Activated naive CD4-positive, alpha-beta T cell treated with anti-CD3 and anti-CD28 coated beads for 36 hours (primary cell): ENCODE measurements at regions not wholly inside any gene's neighbourhood (a gene's known extent, or its start where the extent isn't known, plus 50 kb on each side); places are given as distances from the start of the nearest gene placed in this dataset.
"Not testable (repeated sequence)": the region's sequence is repeated elsewhere in the genome, so short reads cannot be mapped to it uniquely, and the experiment has no call there.

Experiments
- CTCF ChIA-PET: fragments of 350-600 bp; sonication (Branson Sonifier 250); formaldehyde crosslinking; loops from one replicate; lab custom pipeline; 2021; ENCODE audit warnings: antibody characterized with exemption; lab: Charles Lee
- DNase-seq: peaks from one replicate; pipeline ENCODE4 v3.0.0-alpha.2; 2020
- H3K27ac Mint-ChIP-seq: one replicate; pipeline ENCODE4 v1.8.0; 2021; ENCODE audit warnings: mild to moderate bottlenecking, mixed read lengths
- H3K27me3 Mint-ChIP-seq: one replicate; pipeline ENCODE4 v1.8.0; 2021; ENCODE audit warnings: low read depth, mixed read lengths
- H3K36me3 Mint-ChIP-seq: one replicate; pipeline ENCODE4 v1.8.0; 2021; ENCODE audit warnings: low read depth, mixed read lengths
- H3K4me1 Mint-ChIP-seq: one replicate; pipeline ENCODE4 v1.8.0; 2021; ENCODE audit warnings: low read depth, mixed read lengths
- H3K4me3 Mint-ChIP-seq: one replicate; pipeline ENCODE4 v1.8.0; 2021; ENCODE audit warnings: mild to moderate bottlenecking, moderate library complexity, mixed read lengths
- H3K9me3 Mint-ChIP-seq: one replicate; pipeline ENCODE4 v1.8.0; 2021; ENCODE audit warnings: mixed read lengths
- intact Hi-C: fragments of 100-400 bp; cut with micrococcal nuclease; formaldehyde crosslinking; loops from one replicate; pipeline ENCODE4 v1.15.1; 2023

- intact Hi-C loops = no loop called here
- CTCF ChIA-PET = interaction anchor here (0.9 kb wide), 1 partner anchor 19 kb away, joined by 3 read pairs; no protein-coding TSS in a partner anchor
- H3K27me3 Mint-ChIP-seq = no peaks in the 10 kb centered on the region
- no peaks in the 10 kb centered on the region for H3K4me1 Mint-ChIP-seq
- H3K36me3 Mint-ChIP-seq = peaks cover 2% of the 10 kb centered on the region
- H3K9me3 Mint-ChIP-seq = peaks cover 27% of the 10 kb centered on the region
- no peak for DNase-seq
- no peak overlapping the region for H3K4me3 Mint-ChIP-seq
- H3K27ac Mint-ChIP-seq = no peak overlapping the region
Observed at GRCh38 chr4:84258905-84259830, 239.9 kb downstream of the NKX6-1 start.

GRCh38 chr4:84254537-84254936, 244.6 kb downstream of the NKX6-1 start:
- H3K27ac Mint-ChIP-seq = no peak overlapping the region
- CTCF ChIA-PET = no interaction called here
- DNase-seq = no peak
- H3K9me3 Mint-ChIP-seq = peaks cover 7% of the 10 kb centered on the region
- no peaks in the 10 kb centered on the region for H3K36me3 Mint-ChIP-seq
- H3K4me1 Mint-ChIP-seq = no peaks in the 10 kb centered on the region
- no peaks in the 10 kb centered on the region for H3K27me3 Mint-ChIP-seq
- no peak overlapping the region for H3K4me3 Mint-ChIP-seq
- intact Hi-C loops = no loop called here

GRCh38 chr4:84249521-84249920, 249.6 kb downstream of the NKX6-1 start:
- Mint-ChIP-seq H3K4me1 (no peaks in the 10 kb centered on the region), H3K36me3 (no peaks in the 10 kb centered on the region), H3K27ac (no peak overlapping the region), H3K4me3 (no peak overlapping the region), H3K9me3 (no peaks in the 10 kb centered on the region), H3K27me3 (no peaks in the 10 kb centered on the region)
- CTCF ChIA-PET = no interaction called here
- intact Hi-C loops = no loop called here
- DNase-seq = no peak

GRCh38 chr4:84245042-84245441, 254.1 kb downstream of the NKX6-1 start:
- H3K27me3 Mint-ChIP-seq, intact Hi-C loops, DNase-seq, H3K9me3 Mint-ChIP-seq, CTCF ChIA-PET, H3K36me3 Mint-ChIP-seq, H3K4me3 Mint-ChIP-seq, H3K27ac Mint-ChIP-seq, H3K4me1 Mint-ChIP-seq: not testable (repeated sequence)

GRCh38 chr4:84244346-84244801, 254.7 kb downstream of the NKX6-1 start:
- CTCF ChIA-PET, H3K4me3 Mint-ChIP-seq, H3K9me3 Mint-ChIP-seq, H3K27me3 Mint-ChIP-seq, H3K36me3 Mint-ChIP-seq, H3K27ac Mint-ChIP-seq, intact Hi-C loops, DNase-seq, H3K4me1 Mint-ChIP-seq: not testable (repeated sequence)

- H3K4me3 Mint-ChIP-seq = no peak overlapping the region
- intact Hi-C loops = no loop called here
Observed at GRCh38 chr4:84243685-84244084, 255.4 kb downstream of the NKX6-1 start.

GRCh38 chr4:84239278-84239845, 259.7 kb downstream of the NKX6-1 start:
- H3K4me1 Mint-ChIP-seq = no peaks in the 10 kb centered on the region
- no peaks in the 10 kb centered on the region for H3K9me3 Mint-ChIP-seq
- intact Hi-C loops = no loop called here
- no peaks in the 10 kb centered on the region for H3K27me3 Mint-ChIP-seq
- H3K4me3 Mint-ChIP-seq = no peak overlapping the region
- no peak for DNase-seq
- CTCF ChIA-PET = interaction anchor here (1.0 kb wide), 1 partner anchor 19 kb away, joined by 3 read pairs; no protein-coding TSS in a partner anchor
- H3K27ac Mint-ChIP-seq = no peak overlapping the region
- no peaks in the 10 kb centered on the region for H3K36me3 Mint-ChIP-seq

More at GRCh38 chr4:84243685-84244084, 255.4 kb downstream of the NKX6-1 start:
- Mint-ChIP-seq H3K27me3 (no peaks in the 10 kb centered on the region), H3K36me3 (no peaks in the 10 kb centered on the region), H3K9me3 (no peaks in the 10 kb centered on the region), H3K27ac (no peak overlapping the region), H3K4me1 (no peaks in the 10 kb centered on the region)
- no peak for DNase-seq
- CTCF ChIA-PET = no interaction called here

GRCh38 chr4:84238247-84239090, 260.6 kb downstream of the NKX6-1 start:
- Mint-ChIP-seq H3K4me1 (no peaks in the 10 kb centered on the region), H3K27me3 (no peaks in the 10 kb centered on the region), H3K36me3 (no peaks in the 10 kb centered on the region), H3K27ac (no peak overlapping the region), H3K4me3 (no peak overlapping the region), H3K9me3 (no peaks in the 10 kb centered on the region)
- no peak for DNase-seq
- intact Hi-C loops = no loop called here
- CTCF ChIA-PET = no interaction called here

GRCh38 chr4:84237008-84237407, 262.1 kb downstream of the NKX6-1 start:
- intact Hi-C loops = no loop called here
- no peaks in the 10 kb centered on the region for H3K4me1 Mint-ChIP-seq
- no peaks in the 10 kb centered on the region for H3K36me3 Mint-ChIP-seq
- no peak overlapping the region for H3K4me3 Mint-ChIP-seq
- CTCF ChIA-PET = no interaction called here
- peaks cover 2% of the 10 kb centered on the region for H3K27me3 Mint-ChIP-seq
- no peak overlapping the region for H3K27ac Mint-ChIP-seq
- DNase-seq = no peak
- H3K9me3 Mint-ChIP-seq = no peaks in the 10 kb centered on the region

GRCh38 chr4:84235126-84235944, 263.8 kb downstream of the NKX6-1 start:
- no peak overlapping the region for H3K27ac Mint-ChIP-seq
- H3K4me1 Mint-ChIP-seq = no peaks in the 10 kb centered on the region
- no peaks in the 10 kb centered on the region for H3K9me3 Mint-ChIP-seq
- DNase-seq = no peak
- no peaks in the 10 kb centered on the region for H3K36me3 Mint-ChIP-seq
- CTCF ChIA-PET = interaction anchor here (0.6 to 0.7 kb wide), 2 partner anchors 1339 to 1834 kb away, joined by 4 read pairs; no protein-coding TSS in a partner anchor
- peaks cover 6% of the 10 kb centered on the region for H3K27me3 Mint-ChIP-seq
- no peak overlapping the region for H3K4me3 Mint-ChIP-seq
- intact Hi-C loops = no loop called here

GRCh38 chr4:84232309-84233095, 266.6 kb downstream of the NKX6-1 start:
- no peaks in the 10 kb centered on the region for H3K9me3 Mint-ChIP-seq
- H3K27me3 Mint-ChIP-seq = peaks cover 6% of the 10 kb centered on the region
- no peak overlapping the region for H3K4me3 Mint-ChIP-seq
- no peak overlapping the region for H3K27ac Mint-ChIP-seq
- CTCF ChIA-PET = no interaction called here
- no peaks in the 10 kb centered on the region for H3K4me1 Mint-ChIP-seq
- intact Hi-C loops = no loop called here
- DNase-seq = no peak
- H3K36me3 Mint-ChIP-seq = no peaks in the 10 kb centered on the region
